Adipose tissue (tissue), 3 donors: ENCODE measurements at regions not wholly inside any gene's neighbourhood (a gene's known extent, or its start where the extent isn't known, plus 50 kb on each side); places are given as distances from the start of the nearest gene placed in this dataset.

Experiments used
- H3K27ac ChIP-seq: one replicate; pipeline ENCODE4 v1.5.1; 2013; ENCODE audit warnings: low read depth, low read length
- WGBS, 3 donors: extraction: QIAGEN DNeasy Blood & Tissue Kit; methylation state at CpG; one replicate each; pipeline ENCODE4 v1.1.7; 2013; 5-methylcytosine and 5-hydroxymethylcytosine counted together
- donor health status: healthy with polysubstance abuse.
- donor health status: Bipolar disorder and iron deficiency.
- donor health status: healthy.

GRCh38 chr3:158958873-158959272 is 157.0 kb downstream of the MFSD1 start:
- H3K27ac ChIP-seq: no peak overlapping the region
- 84 to 92% (median 89%) methylated on average over 2 of the region's 2 CpGs for WGBS, 3 donors

DNA sequence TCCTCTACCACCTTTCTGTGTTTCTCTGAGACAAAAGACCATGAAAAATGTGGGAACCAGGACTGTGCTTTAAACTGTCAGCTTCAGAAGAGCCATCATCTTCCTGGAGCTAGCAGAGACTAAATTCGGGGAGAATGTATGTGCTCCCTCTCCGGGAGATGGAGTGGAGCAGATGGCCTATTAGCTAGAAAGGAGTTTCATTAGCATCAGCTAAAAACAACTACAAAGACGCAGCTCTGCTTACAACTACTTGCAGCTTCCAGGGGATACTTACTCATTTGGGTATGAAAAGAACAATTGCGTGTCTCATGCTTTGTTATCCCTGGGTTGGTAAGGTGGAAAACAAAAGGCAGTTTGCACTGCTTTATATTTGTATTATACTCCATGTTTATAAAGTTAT is 159.6 kb downstream of the MFSD1 start:
- no peak overlapping the region for H3K27ac ChIP-seq
- 45 to 66% (median 56%) methylated on average over 4 of the region's 4 CpGs for WGBS, 3 donors

GRCh38 chr3:158961911-158962310 is 160.1 kb downstream of the MFSD1 start:
- WGBS, 3 donors: 51 to 67% (median 67%) methylated on average over 3 of the region's 3 CpGs
- no peak overlapping the region for H3K27ac ChIP-seq

- H3K27ac ChIP-seq: no peak overlapping the region
- WGBS, 3 donors: 58 to 66% (median 65%) methylated on average over 2 of the region's 2 CpGs
Observed at GRCh38 chr3:158970006-158970405, 168.2 kb downstream of the MFSD1 start.

DNA sequence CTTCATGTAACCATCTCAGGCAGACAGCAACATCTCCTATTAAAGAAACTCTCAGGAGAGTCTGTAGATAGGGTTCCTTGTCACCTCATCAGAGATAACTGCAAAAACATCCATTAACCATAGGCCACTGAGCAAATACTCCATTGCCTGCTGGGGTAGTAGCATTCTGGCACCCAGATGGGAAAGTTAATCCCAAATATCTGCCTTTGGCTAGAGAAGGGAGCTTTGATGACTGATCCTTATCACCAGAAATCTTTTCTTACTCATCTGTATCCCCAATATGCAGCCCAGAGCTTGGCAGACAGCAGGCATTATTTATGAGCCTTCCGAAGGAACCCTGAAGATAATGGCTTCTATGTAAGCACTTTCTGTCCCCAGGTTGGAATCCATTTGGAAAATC is 173.1 kb downstream of the MFSD1 start:
- 71 to 88% (median 85%) methylated on average over 1 of the region's 1 CpG for WGBS, 3 donors

GRCh38 chr3:158976966-158977365 is 175.1 kb downstream of the MFSD1 start:
- 72 to 83% (median 78%) methylated on average over 2 of the region's 2 CpGs for WGBS, 3 donors
- no peak overlapping the region for H3K27ac ChIP-seq

More for the DNA sequence above, 173.1 kb downstream of the MFSD1 start:
- H3K27ac ChIP-seq: no peak overlapping the region

DNA sequence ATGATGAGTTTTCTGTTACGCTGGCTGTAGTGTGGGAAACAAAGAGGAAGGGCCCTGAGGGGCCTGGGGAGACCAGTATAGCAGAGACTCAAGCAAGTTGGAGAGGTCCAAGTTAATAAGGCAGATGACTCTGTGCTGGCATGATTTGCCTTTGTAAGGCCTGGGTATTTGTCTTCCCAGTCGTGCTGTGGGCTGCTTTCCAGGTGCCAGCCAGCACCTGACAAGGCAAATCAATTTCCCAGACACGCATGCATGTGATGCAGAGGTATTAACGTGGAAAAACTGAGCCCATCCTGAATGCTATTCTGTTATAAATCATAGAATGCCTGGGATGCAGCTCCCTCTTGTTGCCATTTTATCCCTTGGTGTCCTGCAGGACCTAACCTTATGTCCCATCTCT is 175.6 kb downstream of the MFSD1 start:
- 38 to 69% (median 66%) methylated on average over 4 of the region's 4 CpGs for WGBS, 3 donors
- no peak overlapping the region for H3K27ac ChIP-seq

DNA sequence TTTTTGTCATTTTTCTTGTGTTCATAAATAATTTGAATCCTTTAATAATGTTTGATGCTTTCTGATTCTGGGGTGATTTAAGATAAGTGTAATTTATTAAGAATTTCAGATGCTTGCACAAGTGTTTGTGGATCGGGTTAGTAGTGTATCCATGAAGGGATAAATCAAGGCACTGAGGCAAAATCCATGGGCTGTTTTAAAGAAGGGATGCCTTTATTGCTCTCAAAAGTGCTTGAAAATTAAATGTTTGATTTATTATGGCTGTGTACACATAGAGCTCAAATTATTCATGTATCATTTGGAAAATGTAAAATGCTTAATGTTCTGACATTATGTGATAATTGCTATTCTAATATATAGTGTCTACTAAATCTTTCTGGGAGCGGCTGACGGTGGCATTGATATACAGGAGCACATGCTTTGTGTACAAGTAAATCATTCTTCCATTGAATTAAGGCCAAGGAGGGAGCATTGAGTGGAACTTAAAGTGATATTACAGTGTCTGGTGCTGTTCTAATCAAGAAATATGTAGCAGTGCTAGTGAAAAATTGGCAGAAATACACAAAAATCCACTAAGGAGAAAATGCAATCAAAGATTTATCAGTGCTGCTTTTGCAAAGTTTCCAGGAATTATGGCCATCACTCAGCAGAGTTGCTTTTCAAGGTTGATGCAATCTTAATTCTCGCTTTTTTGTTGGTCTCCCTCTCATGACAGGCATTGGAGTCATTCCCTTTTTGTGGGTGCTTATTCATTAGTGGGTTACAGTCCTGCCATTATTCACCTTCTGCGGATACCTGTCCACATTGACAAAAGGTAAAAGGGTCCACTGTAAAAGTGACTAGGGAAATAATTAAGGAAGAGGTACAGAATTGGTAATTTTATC is 181.6 kb downstream of the MFSD1 start:
- 52 to 75% (median 61%) methylated on average over 5 of the region's 5 CpGs for WGBS, 3 donors

DNA sequence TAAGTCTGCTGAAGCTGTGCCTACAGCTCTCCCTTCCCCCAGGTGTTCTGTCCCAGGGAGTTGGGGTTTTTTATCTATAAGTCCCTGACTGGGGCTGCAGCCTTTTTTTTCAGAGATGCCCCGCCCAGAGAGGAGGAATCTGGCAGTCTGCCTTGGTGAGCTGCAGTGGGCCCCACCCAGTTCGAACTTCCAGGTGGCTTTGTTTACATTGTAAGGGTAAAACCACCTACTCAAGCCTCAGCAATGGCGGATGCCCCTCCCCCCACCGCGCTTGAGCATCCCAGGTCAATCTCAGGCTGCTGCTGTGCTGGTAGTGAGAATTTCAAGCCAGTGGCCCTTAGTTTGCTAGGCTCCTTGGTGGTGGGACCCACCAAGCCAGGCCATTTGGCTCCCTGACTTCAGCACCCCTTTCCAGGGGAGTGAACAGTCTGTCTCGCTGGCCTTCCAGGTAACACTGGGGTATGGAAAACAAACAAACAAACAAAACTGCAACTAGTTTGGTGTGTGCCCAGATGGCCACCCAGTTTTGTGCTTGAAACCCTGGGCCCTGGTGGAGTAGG is 189.4 kb downstream of the MFSD1 start:
- H3K27ac ChIP-seq: no peak overlapping the region
- WGBS, 3 donors: 23 to 39% (median 29%) methylated on average over 6 of the region's 6 CpGs

More for the DNA sequence above, 181.6 kb downstream of the MFSD1 start:
- H3K27ac ChIP-seq: no peak overlapping the region

GRCh38 chr3:158992463-158992862 is 190.6 kb downstream of the MFSD1 start:
- H3K27ac ChIP-seq: no peak overlapping the region

GRCh38 chr3:158994386-158994785 is 192.5 kb downstream of the MFSD1 start:
- H3K27ac ChIP-seq: no peak overlapping the region
- WGBS, 3 donors: 64 to 80% (median 76%) methylated on average over 4 of the region's 4 CpGs

DNA sequence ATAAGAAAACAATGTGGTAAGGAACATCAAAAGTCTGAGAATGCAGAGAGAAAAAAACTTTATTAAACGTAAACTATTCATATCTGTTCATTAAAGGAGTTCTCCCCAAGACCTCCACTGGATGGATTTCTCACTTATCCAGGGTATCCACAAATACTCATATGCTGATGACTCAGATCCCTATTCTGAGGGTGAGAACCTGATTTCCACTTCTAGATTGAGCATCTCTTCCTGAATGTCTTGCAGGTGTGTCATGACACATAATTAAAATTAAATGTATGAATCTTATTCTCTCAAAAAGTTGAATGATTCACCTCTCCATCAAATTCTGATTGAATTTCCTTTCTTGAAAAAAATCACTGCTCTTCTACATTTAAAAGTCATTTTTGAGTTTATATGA is 199.9 kb downstream of the MFSD1 start:
- H3K27ac ChIP-seq: no peak overlapping the region
- 61 to 79% (median 70%) methylated on average over 1 of the region's 1 CpG for WGBS, 3 donors

- no peak overlapping the region for H3K27ac ChIP-seq
Observed at GRCh38 chr3:159005137-159005536, 203.3 kb downstream of the MFSD1 start.

DNA sequence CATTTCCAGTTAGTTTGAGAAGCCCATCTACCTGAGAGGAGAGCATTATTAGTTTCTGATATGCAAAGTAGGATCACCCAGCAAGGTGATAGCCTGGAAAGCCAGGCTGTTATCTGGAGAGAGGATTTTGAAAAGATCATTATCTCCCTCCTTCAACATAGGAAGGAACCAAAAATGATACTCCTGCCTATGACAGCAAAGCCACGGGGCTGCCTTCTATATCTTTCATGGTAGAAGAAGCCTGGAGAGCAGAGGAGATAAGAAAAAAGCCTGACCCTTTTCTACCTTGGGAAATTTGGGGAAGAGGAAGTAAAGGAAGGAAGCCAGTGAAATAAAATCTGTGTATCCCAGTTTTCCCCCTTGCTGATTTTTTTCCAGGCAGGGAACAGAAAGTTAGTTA is 205.5 kb downstream of the MFSD1 start:
- 14 to 42% (median 25%) methylated on average over 1 of the region's 1 CpG for WGBS, 3 donors
- no peak overlapping the region for H3K27ac ChIP-seq

DNA sequence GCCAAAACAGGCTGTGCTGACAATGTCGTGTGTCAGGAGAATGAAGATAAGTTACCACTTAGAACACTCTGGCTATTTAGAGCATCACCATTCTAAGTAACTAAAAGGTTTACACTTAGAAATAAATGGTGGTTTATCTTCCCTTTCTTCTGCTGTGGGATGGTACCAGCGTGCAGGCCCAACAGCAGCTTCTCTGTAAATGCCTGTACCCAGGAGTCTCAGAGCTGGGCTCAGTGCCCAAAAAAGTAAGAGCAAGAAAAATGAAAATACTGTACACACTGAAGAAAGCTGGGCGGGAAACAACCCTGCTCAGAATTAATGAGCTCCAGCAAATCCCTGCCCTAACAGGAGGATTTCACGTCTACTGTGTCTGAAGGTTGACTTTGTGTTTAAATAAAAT is 206.5 kb downstream of the MFSD1 start:
- no peak overlapping the region for H3K27ac ChIP-seq
- 38 to 55% (median 40%) methylated on average over 4 of the region's 4 CpGs for WGBS, 3 donors

DNA sequence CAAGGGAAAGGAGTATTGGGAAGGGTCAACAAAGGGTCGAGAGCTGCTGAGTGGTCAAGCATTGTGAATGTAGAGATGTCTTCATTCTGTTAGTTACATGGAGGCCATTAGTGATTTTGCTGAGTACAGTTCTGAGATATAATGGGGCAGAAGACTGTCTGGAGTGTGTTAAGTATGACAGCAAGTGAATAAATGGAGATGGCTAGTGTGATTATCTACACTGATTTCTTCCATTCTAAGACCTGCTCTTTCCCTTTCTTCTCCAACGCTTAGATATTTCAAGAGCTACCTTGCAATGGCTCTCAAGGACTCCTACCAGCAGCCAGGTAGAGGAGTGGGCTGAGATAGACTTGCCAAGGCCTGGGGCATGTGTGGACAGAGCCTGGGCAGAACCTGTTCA is 216.5 kb downstream of the MFSD1 start:
- WGBS, 3 donors: 71 to 82% (median 73%) methylated on average over 2 of the region's 2 CpGs
- H3K27ac ChIP-seq: no peak overlapping the region

DNA sequence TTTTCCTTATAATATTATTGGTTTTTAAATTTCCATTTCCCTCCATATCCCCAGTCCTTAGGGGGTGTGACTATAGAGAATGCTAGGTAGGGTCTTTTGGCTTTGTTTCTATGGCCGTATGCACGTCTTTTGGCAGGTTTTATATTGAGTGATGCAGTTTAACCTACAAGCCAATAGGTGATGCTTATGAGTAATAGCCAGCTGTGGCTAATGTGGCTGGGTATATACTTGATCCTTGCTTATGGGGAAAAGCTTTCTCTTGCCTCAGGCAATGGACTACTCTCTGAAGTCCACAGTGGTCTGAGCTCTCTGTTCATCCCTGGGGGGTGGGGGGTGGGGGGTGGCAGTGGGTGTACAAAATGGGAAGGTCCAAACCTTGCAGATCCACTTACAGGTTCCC is 223.9 kb downstream of the MFSD1 start:
- WGBS, 3 donors: 19 to 69% (median 40%) methylated on average over 2 of the region's 2 CpGs
- H3K27ac ChIP-seq: no peak overlapping the region

GRCh38 chr3:159026510-159026909 is 224.7 kb downstream of the MFSD1 start:
- no peak overlapping the region for H3K27ac ChIP-seq
- WGBS, 3 donors: 84 to 97% (median 94%) methylated on average over 1 of the region's 1 CpG

DNA sequence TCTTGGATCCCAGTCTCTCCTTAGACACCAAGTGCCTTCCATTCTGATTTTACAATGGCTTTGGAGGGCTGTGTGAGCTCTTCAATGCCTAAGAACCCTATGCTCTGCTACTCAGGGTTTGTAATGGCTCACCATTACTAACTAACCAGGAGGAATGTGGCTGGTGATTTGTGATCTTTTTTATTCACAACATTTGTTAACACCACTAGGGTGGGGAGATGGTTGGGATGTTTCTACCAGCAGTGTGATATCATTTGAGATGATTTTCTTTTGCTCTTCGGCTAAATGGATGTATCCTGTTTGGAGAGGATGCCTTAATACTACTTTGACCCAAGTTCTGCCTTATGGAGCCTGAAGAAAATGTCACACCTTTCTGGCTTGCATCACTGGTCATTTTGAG is 226.9 kb downstream of the MFSD1 start:
- WGBS, 3 donors: 77 to 83% (median 77%) methylated on average over 1 of the region's 1 CpG
- no peak overlapping the region for H3K27ac ChIP-seq
